GM12878 (cell line): ENCODE measurements at regions not wholly inside any gene's neighbourhood (a gene's known extent, or its start where the extent isn't known, plus 50 kb on each side); places are given as distances from the start of the nearest gene placed in this dataset.
A peak's percentile ranks its signal among the peaks of the same experiment; 100 is the strongest.

Experiments
- ATAC-seq: fragments of 200-7000 bp; cut with Tn5 transposase; 3 replicates; pipeline ENCODE4 v1.9.1; 2020; ENCODE audit warnings: mild to moderate bottlenecking, moderate library complexity
- BruUV-seq: library from RNA; stranded (reverse); fragments of 400-500 nt; replicated peaks from 2 replicates; lab custom pipeline; 2021; lab: Mats Ljungman, UMichigan
- CTCF ChIA-PET: fragments of 300-600 bp; sonication (Branson Sonifier 250); formaldehyde crosslinking; extraction: SDS; loops from one replicate; lab custom pipeline; 2021; ENCODE audit warnings: inconsistent platforms; lab: Yijun Ruan, JAX
- POLR2A ChIA-PET: fragments of 350-600 bp; formaldehyde crosslinking; extraction: SDS; loops from one replicate; lab custom pipeline; 2021; ENCODE audit warnings: inconsistent platforms; lab: Charles Lee
- RAD21 ChIA-PET: fragments of 300-600 bp; sonication (Branson Sonifier 250); formaldehyde crosslinking; loops from one replicate; lab custom pipeline; 2023; ENCODE audit warnings: antibody characterized with exemption; ENCODE audit not compliant: unreplicated experiment; lab: Charles Lee
- SMC1A ChIA-PET: fragments of 300-600 bp; sonication (Branson Sonifier 250); formaldehyde crosslinking; loops from one replicate; lab custom pipeline; 2023; ENCODE audit not compliant: unreplicated experiment, uncharacterized antibody; lab: Charles Lee
- DNase-seq: peaks from one replicate; pipeline ENCODE4 v3.0.0-alpha.2; 2011; ENCODE audit warnings: low read depth, low spot score
- FAIRE-seq: peaks from 3 replicates; lab custom pipeline; 2011; peaks lifted over from hg19 to GRCh38; lab: Jason Lieb, UNC
- H2AFZ ChIP-seq: 2 replicates; pipeline ENCODE4 v1.6.0; 2011; ENCODE audit warnings: low read depth, low read length, control low read depth; ENCODE audit not compliant: control insufficient read depth
- H3K27ac ChIP-seq: 2 replicates; pipeline ENCODE4 v1.5.1; 2011; ENCODE audit warnings: control low read depth; ENCODE audit not compliant: control insufficient read depth, insufficient read depth
- H3K27me3 ChIP-seq, 2 experiments: replicated peaks in 1 of 2; 2 replicates each; pipeline versions ENCODE4 v1.6.0 to v1.6.1; 2011; ENCODE audit warnings: low read length in 1 of 2; ENCODE audit not compliant: control insufficient read depth in 2 of 2, insufficient read depth in 2 of 2
- H3K36me3 ChIP-seq, 2 experiments: 2 replicates each; pipeline ENCODE4 v1.5.1; 2011; ENCODE audit warnings: low read length in 1 of 2; ENCODE audit not compliant: control insufficient read depth in 2 of 2, insufficient read depth in 2 of 2
- H3K4me1 ChIP-seq: 2 replicates; pipeline ENCODE4 v1.6.1; 2011; ENCODE audit warnings: mild to moderate bottlenecking, low read length, moderate library complexity, mixed read lengths; ENCODE audit not compliant: control insufficient read depth, insufficient read depth
- H3K4me2 ChIP-seq: 2 replicates; pipeline ENCODE4 v1.6.0; 2011; ENCODE audit warnings: control low read depth; ENCODE audit not compliant: control insufficient read depth, insufficient read depth
- H3K4me3 ChIP-seq: fragments of 200-600 bp; sonication (generic); 2 replicates; pipeline ENCODE4 v1.5.1; 2016
- H3K79me2 ChIP-seq: 2 replicates; pipeline ENCODE4 v1.6.0; 2011; ENCODE audit warnings: low read length; ENCODE audit not compliant: control insufficient read depth, insufficient read depth
- H3K9ac ChIP-seq: 2 replicates; pipeline ENCODE4 v1.8.0; 2011; ENCODE audit warnings: low read length, control low read depth, mixed read lengths; ENCODE audit not compliant: control insufficient read depth, insufficient read depth
- H3K9me3 ChIP-seq: replicated peaks from 3 replicates; pipeline ENCODE4 v1.5.1; 2011; ENCODE audit warnings: mild to moderate bottlenecking, low read length; ENCODE audit not compliant: control insufficient read depth, insufficient read depth
- H4K20me1 ChIP-seq: 2 replicates; pipeline ENCODE4 v1.6.0; 2011; ENCODE audit not compliant: control insufficient read depth, insufficient read depth
- ATF3 ChIP-seq: IDR thresholded peaks from 2 replicates; pipeline ENCODE4 v1.6.1; 2011; ENCODE audit warnings: low read depth, mild to moderate bottlenecking, low read length, moderate library complexity, borderline replicate concordance; ENCODE audit errors: extremely low read depth
- EED ChIP-seq: sonication (generic); IDR thresholded peaks from 2 replicates; pipeline ENCODE4 v1.6.1; 2016; ENCODE audit warnings: antibody characterized with exemption, low read depth
- KDM1A ChIP-seq: fragments of 200-600 bp; sonication (generic); IDR thresholded peaks from 2 replicates; pipeline ENCODE4 v1.6.1; 2016; ENCODE audit warnings: borderline replicate concordance
- RAD21 ChIP-seq: IDR thresholded peaks from 2 replicates; pipeline ENCODE4 v1.6.1; 2011; ENCODE audit warnings: mild to moderate bottlenecking, low read depth, low read length, moderate library complexity; ENCODE audit not compliant: insufficient read depth
- SIN3A ChIP-seq: IDR thresholded peaks from 2 replicates; pipeline ENCODE4 v1.6.1; 2012; ENCODE audit warnings: low read depth, low read length, improper control_type of control experiment
- TCF12 ChIP-seq: IDR thresholded peaks from 2 replicates; pipeline ENCODE4 v1.6.1; 2011; ENCODE audit warnings: low read depth, mild to moderate bottlenecking, low read length
- WGBS: methylation state at CpG from one replicate; pipeline ENCODE4 v1.1.6; 2016; ENCODE audit warnings: low lambda C conversion rate; ENCODE audit not compliant: insufficient replicate concordance, insufficient coverage; ENCODE audit errors: missing lambda C conversion rate; 5-methylcytosine and 5-hydroxymethylcytosine counted together
- in situ Hi-C: fragments of 300-500 bp; cut with MboI; formaldehyde crosslinking; loops from 9 replicates; pipeline ENCODE4 v1.14.3; 2018; ENCODE audit warnings: mixed read lengths
- intact Hi-C: fragments of 100-400 bp; cut with micrococcal nuclease; formaldehyde crosslinking; loops from one replicate; pipeline ENCODE4 v1.14.2; 2022; ENCODE audit not compliant: unreplicated experiment
- TF ChIP-seq, protein P1 (sequence below): IDR thresholded peaks from 2 replicates; pipeline ENCODE4 v1.6.1; 2011; ENCODE audit warnings: mild to moderate bottlenecking, low read depth, low read length, moderate library complexity; ENCODE audit not compliant: insufficient replicate concordance

- peak overlapping the region; percentile 45 for H3K27ac ChIP-seq
- intact Hi-C loops = loop anchor here (1.0 to 10.0 kb wide), 7 partner anchors 35 to 186 kb away; partner anchors contain the start of gene BOD1
- CTCF ChIA-PET = interaction anchor here (0.7 to 7.8 kb wide), 40 partner anchors 11 to 272 kb away, joined by 3 to 87 read pairs (median 6); partner anchors contain the start of gene CPEB4
- TF ChIP-seq SIN3A = no peak
- no peak for TF ChIP-seq ATF3
- TF ChIP-seq EED = no peak
- TF ChIP-seq TCF12 = no peak
- TF ChIP-seq, protein P1, sequence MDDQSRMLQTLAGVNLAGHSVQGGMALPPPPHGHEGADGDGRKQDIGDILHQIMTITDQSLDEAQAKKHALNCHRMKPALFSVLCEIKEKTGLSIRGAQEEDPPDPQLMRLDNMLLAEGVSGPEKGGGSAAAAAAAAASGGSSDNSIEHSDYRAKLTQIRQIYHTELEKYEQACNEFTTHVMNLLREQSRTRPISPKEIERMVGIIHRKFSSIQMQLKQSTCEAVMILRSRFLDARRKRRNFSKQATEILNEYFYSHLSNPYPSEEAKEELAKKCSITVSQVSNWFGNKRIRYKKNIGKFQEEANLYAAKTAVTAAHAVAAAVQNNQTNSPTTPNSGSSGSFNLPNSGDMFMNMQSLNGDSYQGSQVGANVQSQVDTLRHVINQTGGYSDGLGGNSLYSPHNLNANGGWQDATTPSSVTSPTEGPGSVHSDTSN = no peak
- TF ChIP-seq KDM1A = no peak
- TF ChIP-seq RAD21 = no peak
- TF ChIP-seq, all 136 proteins: peak for 0
- Histone ChIP-seq H3K9me3 (no peaks in the 10 kb centered on the region), H2AFZ (no peak overlapping the region), H3K27me3 (no peaks in the 10 kb centered on the region), H3K36me3 (no peaks in the 10 kb centered on the region), H3K4me1 (peaks cover 60% of the 10 kb centered on the region), H3K4me2 (peak overlapping the region; percentile 78), H3K4me3 (no peak overlapping the region), H3K9ac (no peak overlapping the region), H4K20me1 (no peaks in the 10 kb centered on the region), H3K79me2 (no peaks in the 10 kb centered on the region)
- no peak for DNase-seq
- SMC1A ChIA-PET = interaction anchor here (0.8 to 12.0 kb wide), 34 partner anchors 8 to 189 kb away, joined by 3 to 271 read pairs (median 6); partner anchors contain the start of gene CPEB4
- no peak for FAIRE-seq
- BruUV-seq = no TSS peak
- ATAC-seq = no peak
- POLR2A ChIA-PET = interaction anchor here (0.6 to 4.9 kb wide), 14 partner anchors 35 to 170 kb away, joined by 3 to 36 read pairs (median 4); partner anchors contain the start of gene CPEB4
- 67% methylated on average over 3 of the region's 3 CpGs for WGBS
- RAD21 ChIA-PET = interaction anchor here (0.8 to 8.4 kb wide), 33 partner anchors 17 to 187 kb away, joined by 3 to 147 read pairs (median 6); partner anchors contain the start of genes BOD1 and CPEB4
- in situ Hi-C loops = no loop called here
Measured at GRCh38 chr5:173785866-173786265, 102.3 kb upstream of the CPEB4 start.
